NCI-H2029 treated with DMSO at 0.1 percent for 48 hours (cell line): ENCODE measurements at regions not wholly inside any gene's neighbourhood (a gene's known extent, or its start where the extent isn't known, plus 50 kb on each side); places are given as distances from the start of the nearest gene placed in this dataset.

ENCODE experiments used
- DNase-seq: peaks from one replicate; lab custom pipeline; 2025; lab: John Stamatoyannopoulos, UW

- no peak for DNase-seq
These were observed 69.0 kb upstream of the OTOS start for GRCh38 chr2:240209493-240209892.

GRCh38 chr2:240210198-240210965 lies 69.9 kb upstream of the OTOS start:
- no peak for DNase-seq

DNA sequence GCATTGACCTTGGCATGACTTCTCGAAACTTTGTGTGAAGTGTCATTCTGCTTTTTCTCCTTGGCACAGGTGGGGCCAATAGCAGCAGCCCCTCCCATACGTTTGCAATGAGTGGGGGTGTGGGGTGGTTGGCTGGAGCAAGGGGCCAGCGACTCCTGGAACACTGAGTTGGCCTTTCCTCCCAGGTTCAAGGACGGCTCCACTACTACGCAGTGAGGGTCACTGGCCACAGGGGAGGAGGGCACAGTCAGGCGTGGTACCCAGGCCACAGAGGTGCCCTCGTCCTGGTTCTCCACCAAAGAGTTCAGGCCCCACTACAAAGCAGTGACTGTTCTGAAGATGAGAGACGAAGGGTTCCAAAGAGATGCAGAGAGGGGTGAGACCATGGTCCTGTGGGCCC lies 70.6 kb upstream of the OTOS start:
- no peak for DNase-seq

DNA sequence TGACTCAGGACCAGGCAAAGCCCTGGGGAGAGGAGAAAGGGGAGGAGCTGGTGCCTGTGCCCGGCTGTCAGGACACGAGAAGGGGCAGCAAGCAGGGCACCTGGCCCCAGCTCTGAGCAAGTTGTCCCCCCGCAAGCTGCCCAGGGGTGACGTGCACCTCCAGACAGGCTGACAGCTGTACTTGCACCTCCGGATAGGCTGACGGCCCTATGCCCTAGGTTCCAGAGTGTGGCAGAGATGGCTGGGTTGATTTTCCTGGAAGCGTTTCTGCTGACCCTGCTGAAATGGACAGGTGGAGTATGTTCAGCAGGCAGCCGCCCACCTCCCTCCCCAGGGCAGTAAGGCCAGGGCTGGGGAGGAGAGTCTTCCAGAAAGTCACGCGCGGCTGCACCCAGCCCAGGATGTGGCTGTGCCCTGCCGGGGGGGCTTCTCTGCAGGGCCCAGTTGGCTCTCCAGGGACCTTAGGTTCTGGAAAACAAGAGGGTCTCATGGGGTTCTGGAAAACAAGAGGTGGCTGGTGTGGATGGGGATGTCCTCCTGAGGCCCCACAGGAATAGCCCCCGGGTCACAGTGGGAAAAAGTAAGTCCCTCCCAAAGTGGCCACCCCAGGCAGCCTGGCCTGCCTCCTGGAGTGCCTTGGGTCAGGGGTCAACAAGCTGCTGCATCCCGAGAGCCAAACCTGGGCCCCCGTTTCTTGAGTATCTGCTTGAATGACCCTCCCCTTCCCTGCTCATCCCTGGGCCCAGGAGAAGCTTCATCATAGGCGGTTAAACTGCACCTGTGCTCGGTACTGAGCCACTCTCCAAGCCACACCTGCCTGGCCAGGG lies 71.4 kb upstream of the OTOS start:
- DNase-seq: no peak

GRCh38 chr2:240212425-240213225 lies 72.2 kb upstream of the OTOS start:
- DNase-seq: no peak

DNA sequence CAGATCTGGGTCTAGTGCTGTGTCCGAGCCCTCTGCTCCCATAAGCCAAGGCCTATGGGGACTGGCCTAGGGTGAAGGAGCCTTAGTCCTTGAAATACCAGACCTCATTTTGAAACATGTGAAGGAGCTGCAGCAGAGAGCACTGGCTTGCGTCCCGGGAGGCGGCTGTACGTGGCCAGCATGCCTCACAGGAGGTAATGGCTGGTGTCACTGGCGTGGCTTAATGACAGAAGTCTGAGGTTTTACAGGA lies 72.7 kb upstream of the OTOS start:
- no peak for DNase-seq

- DNase-seq: no peak
These were observed 73.3 kb upstream of the OTOS start for GRCh38 chr2:240213476-240214421.

DNA sequence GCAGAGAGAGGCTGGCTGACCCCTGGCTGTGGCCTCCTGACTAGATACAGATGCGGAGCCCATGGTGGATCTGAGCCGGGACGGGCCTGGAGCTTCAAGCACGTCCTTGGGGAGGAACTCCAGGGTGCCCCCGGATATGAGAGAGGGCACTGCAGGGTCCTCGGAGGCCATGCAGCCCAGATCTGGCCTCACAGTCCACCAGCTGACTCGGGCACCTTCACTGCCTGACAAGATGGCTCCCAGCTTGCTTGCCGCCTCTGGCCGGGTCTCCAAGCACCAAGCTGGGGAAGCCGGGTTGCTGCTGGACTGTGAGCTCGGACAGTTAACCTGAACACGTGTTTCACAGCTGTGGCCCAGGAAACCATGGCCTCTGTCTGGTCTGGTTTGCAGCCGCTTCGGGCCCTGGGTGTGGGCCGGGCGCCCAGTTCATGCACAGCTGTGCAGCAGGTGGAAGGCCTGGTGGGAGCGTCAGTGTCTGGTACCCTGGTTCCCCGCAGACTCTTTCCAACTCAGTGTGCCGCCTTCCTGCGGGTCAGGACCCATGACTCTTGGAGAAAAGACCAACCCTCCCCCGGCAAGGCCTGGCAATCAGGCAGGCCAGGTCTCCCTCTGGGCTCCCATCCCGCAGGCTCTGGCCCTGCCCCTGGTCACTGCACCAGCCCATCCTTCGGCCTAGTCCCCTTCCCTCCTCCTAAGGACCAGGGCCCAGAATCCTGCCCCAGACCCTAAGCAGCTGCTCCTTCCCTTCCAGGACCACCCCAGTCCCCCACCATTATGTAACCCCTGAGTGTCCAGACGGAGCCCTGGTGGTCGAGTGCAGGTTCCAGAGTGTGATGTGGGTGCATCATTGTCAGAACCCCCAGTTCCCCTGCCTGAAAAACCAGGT lies 74.6 kb upstream of the OTOS start:
- DNase-seq: no peak

- DNase-seq: no peak
These were observed 75.2 kb upstream of the OTOS start for GRCh38 chr2:240215676-240216051.

DNA sequence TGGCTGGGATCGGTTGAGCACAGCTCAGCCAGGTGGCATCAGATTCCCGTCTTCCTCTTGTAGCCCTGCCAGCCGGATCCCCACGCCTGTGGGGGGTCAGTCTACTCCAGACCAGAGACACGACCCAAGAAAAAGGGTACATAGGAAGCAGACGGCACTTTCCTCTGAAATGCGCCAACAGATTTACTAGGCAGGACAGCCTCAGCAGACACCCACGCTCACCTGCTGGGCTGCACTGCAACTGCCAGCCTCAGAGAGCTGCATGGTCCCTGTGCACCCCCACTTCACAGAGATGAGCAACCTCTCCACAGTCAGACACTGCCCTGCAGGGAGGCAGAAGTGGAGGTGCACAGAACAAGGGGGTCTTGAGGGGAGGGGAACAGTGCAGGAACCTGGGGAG lies 75.7 kb upstream of the OTOS start:
- DNase-seq: no peak

DNA sequence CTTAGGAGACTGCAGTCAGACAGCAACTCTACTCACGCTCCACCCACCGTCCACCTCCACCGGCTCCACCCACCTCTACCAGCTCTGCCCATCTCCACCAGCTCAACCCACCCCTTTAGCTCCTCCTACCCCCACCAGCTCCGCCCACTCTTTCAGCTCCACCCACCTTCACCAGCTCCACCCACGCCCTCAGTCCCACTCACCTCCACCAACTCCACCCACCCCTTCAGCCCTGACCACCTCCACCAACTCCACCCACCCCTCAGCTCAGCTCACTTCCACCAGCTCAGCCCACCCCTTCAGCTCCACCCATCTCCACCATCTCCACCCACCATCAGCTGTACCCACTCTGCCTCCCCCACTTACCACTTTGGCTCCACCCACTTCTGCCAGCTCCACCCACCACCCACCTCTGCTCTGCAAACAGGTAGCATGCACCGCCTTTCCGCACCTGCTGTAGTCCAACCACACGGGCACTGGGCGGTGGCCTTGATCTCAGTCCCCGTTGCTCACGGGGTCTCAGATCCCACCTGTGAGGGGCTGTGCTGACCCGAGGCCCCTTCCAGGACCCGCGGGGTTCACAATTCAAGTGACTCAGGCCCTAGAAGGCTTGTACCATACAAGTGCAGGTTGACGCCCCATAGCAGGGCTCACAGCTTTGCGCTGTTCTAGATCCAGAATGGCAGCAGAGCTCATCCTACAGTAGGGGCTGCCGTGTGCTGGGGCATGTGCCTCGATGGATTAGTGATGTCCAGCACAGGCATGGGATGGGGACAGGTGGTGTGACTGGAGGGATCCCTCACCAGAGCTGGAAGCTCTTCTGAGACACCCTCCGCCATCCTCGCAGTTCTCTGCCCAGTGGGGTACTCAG lies 77.2 kb upstream of the OTOS start:
- no peak for DNase-seq

- no peak for DNase-seq
These were observed 78.9 kb upstream of the OTOS start for GRCh38 chr2:240219208-240219890.

- no peak for DNase-seq
These were observed 79.9 kb upstream of the OTOS start for GRCh38 chr2:240220371-240220770.

- no peak for DNase-seq
These were observed 83.2 kb upstream of the OTOS start for GRCh38 chr2:240223631-240224030.

DNA sequence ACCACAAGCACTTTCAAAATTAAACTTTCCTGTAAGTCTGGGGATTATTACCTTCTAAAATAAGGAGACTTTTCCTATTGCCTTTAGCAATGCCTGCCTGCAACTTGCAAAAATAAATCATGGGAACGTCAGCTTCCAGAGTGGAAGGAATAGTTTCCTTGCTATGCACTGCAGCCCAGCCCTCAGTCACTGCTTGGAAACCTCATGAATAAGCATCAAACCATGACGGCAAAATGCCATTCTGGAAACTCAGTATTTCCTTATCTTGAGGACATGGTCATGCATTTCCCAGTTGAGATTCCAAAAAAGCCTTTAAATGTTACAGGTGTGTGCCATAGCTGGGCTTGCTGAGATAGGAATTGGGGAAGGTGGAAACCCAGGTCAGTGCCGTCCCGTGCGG lies 84.2 kb upstream of the OTOS start:
- DNase-seq: no peak

DNA sequence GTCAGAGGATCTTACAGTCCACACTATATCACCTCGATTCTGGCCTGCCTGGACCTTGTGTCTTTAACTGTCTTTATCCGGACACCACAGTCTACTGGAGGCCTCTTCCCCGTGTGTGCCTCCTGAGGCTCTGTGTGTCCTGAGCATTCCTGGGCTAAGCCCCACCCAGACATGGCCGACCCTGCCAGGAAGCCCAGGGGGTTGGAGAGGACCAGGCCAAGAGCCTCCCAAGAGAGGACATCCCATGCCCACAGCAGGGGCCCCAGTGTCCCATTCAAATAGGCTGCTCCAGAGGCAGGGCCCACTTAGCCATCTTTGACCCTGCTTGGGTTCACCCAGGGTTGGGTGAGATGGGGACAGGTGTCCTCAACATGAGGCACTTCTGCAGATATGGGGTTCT lies 84.7 kb upstream of the OTOS start:
- no peak for DNase-seq

DNA sequence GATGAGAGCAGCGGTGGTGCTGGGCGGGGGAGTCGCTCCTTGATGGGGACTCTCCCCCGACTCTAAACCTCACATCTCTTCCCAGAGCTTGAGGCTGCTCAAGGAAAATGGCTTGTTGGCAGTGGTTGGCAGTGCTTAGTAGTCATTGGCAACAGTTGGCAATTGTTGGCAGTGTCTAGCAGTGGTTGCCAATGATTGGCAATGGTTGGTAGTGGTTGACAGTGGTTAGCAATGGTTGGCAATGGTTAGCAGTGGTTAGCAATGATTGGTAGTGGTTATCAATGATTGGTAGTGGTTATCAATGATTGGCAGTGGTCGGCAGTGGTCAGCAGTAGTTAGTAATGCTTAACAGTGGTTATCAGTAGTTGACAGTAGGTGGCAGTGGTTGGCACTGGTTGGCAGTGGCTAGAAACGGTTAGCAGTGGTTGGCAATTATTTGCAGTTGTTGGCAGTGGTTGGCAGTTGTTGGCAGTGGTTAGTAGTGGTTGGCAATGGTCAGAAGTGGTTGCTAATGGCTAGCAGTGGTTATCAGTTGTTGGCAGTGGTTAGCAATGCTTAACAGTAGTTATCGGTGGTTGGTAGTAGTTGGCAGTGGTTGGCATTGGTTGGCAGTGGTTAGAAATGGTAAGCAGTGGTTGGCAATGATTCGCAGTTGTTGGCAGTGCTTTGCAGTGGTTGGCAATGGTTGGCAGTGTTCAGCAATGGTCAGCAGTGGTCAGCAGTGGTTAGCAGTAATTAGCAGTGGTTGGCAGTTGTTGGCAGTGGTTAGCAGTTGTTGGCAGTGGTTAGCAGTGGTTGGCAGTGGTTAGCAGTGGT lies 85.4 kb upstream of the OTOS start:
- no peak for DNase-seq
